SK-N-DZ (cell line): ENCODE measurements at regions not wholly inside any gene's neighbourhood (a gene's known extent, or its start where the extent isn't known, plus 50 kb on each side); places are given as distances from the start of the nearest gene placed in this dataset.

Experiments
- DNase-seq: peaks from one replicate; pipeline ENCODE4 v3.0.0-alpha.2; 2015; ENCODE audit warnings: low spot score

- no peak for DNase-seq
Measured at GRCh38 chr2:120866071-120866470, 130.4 kb downstream of the GLI2 start.

- no peak for DNase-seq
Measured at GRCh38 chr2:120866483-120867140, 130.9 kb downstream of the GLI2 start.

- DNase-seq, result no peak
Measured at GRCh38 chr2:120867290-120868241, 131.9 kb downstream of the GLI2 start.

GRCh38 chr2:120868366-120868765 lies 132.7 kb downstream of the GLI2 start:
- DNase-seq, result no peak

- no peak for DNase-seq
Measured at GRCh38 chr2:120869036-120869729, 133.5 kb downstream of the GLI2 start.

GRCh38 chr2:120869730-120870466 lies 134.2 kb downstream of the GLI2 start:
- DNase-seq, result no peak

GRCh38 chr2:120870467-120870788 lies 134.8 kb downstream of the GLI2 start:
- no peak for DNase-seq

GRCh38 chr2:120871016-120871635 lies 135.5 kb downstream of the GLI2 start:
- DNase-seq, result no peak

- no peak for DNase-seq
Measured at GRCh38 chr2:120871881-120872620, 136.4 kb downstream of the GLI2 start.

- no peak for DNase-seq
Measured at GRCh38 chr2:120873958-120874887, 138.6 kb downstream of the GLI2 start.

- no peak for DNase-seq
Measured at GRCh38 chr2:120874888-120875275, 139.2 kb downstream of the GLI2 start.

GRCh38 chr2:120875431-120875830 lies 139.8 kb downstream of the GLI2 start:
- no peak for DNase-seq

- no peak for DNase-seq
Measured at GRCh38 chr2:120876526-120877280, 141.0 kb downstream of the GLI2 start.

GRCh38 chr2:120877409-120877808 lies 141.7 kb downstream of the GLI2 start:
- no peak for DNase-seq

- DNase-seq, result peak; percentile 33
Measured at GRCh38 chr2:120878970-120879369, 143.3 kb downstream of the GLI2 start.

GRCh38 chr2:120879431-120880295 lies 144.0 kb downstream of the GLI2 start:
- DNase-seq, result peak; percentile 80

GRCh38 chr2:120880381-120880780 lies 144.7 kb downstream of the GLI2 start:
- DNase-seq, result no peak
